ENCODE measurements at regions not wholly inside any gene's neighbourhood (a gene's known extent, or its start where the extent isn't known, plus 50 kb on each side); places are given as distances from the start of the nearest gene placed in this dataset.

- TF ChIP-seq PKNOX1 (IDR thresholded peaks at IDR 0.05), result no peak
- TF ChIP-seq RAD21 (IDR thresholded peaks at IDR 0.05; ENCODE audit: insufficient read depth, low read depth, low read length), result no peak
- no peak for TF ChIP-seq EZH2 (IDR thresholded peaks at IDR 0.05; ENCODE audit: borderline replicate concordance, control insufficient read depth, low read depth, low read length)
- TF ChIP-seq, protein P1, sequence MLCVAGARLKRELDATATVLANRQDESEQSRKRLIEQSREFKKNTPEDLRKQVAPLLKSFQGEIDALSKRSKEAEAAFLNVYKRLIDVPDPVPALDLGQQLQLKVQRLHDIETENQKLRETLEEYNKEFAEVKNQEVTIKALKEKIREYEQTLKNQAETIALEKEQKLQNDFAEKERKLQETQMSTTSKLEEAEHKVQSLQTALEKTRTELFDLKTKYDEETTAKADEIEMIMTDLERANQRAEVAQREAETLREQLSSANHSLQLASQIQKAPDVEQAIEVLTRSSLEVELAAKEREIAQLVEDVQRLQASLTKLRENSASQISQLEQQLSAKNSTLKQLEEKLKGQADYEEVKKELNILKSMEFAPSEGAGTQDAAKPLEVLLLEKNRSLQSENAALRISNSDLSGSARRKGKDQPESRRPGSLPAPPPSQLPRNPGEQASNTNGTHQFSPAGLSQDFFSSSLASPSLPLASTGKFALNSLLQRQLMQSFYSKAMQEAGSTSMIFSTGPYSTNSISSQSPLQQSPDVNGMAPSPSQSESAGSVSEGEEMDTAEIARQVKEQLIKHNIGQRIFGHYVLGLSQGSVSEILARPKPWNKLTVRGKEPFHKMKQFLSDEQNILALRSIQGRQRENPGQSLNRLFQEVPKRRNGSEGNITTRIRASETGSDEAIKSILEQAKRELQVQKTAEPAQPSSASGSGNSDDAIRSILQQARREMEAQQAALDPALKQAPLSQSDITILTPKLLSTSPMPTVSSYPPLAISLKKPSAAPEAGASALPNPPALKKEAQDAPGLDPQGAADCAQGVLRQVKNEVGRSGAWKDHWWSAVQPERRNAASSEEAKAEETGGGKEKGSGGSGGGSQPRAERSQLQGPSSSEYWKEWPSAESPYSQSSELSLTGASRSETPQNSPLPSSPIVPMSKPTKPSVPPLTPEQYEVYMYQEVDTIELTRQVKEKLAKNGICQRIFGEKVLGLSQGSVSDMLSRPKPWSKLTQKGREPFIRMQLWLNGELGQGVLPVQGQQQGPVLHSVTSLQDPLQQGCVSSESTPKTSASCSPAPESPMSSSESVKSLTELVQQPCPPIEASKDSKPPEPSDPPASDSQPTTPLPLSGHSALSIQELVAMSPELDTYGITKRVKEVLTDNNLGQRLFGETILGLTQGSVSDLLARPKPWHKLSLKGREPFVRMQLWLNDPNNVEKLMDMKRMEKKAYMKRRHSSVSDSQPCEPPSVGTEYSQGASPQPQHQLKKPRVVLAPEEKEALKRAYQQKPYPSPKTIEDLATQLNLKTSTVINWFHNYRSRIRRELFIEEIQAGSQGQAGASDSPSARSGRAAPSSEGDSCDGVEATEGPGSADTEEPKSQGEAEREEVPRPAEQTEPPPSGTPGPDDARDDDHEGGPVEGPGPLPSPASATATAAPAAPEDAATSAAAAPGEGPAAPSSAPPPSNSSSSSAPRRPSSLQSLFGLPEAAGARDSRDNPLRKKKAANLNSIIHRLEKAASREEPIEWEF (IDR thresholded peaks at IDR 0.05; ENCODE audit: insufficient replicate concordance, low read depth, low read length), result no peak
- TF ChIP-seq, protein P2, sequence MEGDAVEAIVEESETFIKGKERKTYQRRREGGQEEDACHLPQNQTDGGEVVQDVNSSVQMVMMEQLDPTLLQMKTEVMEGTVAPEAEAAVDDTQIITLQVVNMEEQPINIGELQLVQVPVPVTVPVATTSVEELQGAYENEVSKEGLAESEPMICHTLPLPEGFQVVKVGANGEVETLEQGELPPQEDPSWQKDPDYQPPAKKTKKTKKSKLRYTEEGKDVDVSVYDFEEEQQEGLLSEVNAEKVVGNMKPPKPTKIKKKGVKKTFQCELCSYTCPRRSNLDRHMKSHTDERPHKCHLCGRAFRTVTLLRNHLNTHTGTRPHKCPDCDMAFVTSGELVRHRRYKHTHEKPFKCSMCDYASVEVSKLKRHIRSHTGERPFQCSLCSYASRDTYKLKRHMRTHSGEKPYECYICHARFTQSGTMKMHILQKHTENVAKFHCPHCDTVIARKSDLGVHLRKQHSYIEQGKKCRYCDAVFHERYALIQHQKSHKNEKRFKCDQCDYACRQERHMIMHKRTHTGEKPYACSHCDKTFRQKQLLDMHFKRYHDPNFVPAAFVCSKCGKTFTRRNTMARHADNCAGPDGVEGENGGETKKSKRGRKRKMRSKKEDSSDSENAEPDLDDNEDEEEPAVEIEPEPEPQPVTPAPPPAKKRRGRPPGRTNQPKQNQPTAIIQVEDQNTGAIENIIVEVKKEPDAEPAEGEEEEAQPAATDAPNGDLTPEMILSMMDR (IDR thresholded peaks at IDR 0.05 in 2 of 3, conservative IDR thresholded peaks at IDR 0.05 in 1 of 3; ENCODE audit: control insufficient read depth in 2 of 3, extremely low read depth in 1 of 3, insufficient read depth in 1 of 3, low read depth in 3 of 3, low read length in 3 of 3), result no peak
- no peak for TF ChIP-seq SIN3A (IDR thresholded peaks at IDR 0.05; ENCODE audit: low read depth, low read length)
- no peak for TF ChIP-seq EP300 (IDR thresholded peaks at IDR 0.05; ENCODE audit: borderline replicate concordance in 1 of 2, control insufficient read depth in 1 of 2, low read depth in 2 of 2, low read length in 2 of 2)
These were observed 318.4 kb downstream of the MAN2A1 start for GRCh38 chr5:110008131-110008530.

Data from GM12878 (cell line).